ENCODE measurements at regions not wholly inside any gene's neighbourhood (a gene's known extent, or its start where the extent isn't known, plus 50 kb on each side); places are given as distances from the start of the nearest gene placed in this dataset.
"Not testable (repeated sequence)": the region's sequence is repeated elsewhere in the genome, so short reads cannot be mapped to it uniquely, and the experiment has no call there.

DNA sequence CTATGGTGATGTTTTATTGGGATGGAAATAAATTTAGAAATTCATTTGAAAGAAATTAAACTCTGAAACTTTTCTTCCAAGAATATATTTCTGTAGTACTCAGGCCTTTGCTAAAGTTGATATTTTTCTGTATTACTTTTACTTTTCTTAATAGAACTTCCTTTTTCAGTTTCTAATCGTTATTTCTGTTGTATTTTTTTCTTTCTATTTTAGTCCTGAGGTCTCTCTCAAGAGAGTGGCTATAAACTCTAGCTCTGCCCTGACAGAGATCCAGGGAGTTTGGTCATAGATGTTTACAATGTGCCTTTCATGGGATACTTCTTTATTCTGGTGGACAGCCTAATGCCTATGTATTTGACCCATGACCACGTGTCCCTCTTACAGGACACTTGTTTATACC is 51.0 kb downstream of the OR2B6 start:
- DNase-seq: no peak

DNA sequence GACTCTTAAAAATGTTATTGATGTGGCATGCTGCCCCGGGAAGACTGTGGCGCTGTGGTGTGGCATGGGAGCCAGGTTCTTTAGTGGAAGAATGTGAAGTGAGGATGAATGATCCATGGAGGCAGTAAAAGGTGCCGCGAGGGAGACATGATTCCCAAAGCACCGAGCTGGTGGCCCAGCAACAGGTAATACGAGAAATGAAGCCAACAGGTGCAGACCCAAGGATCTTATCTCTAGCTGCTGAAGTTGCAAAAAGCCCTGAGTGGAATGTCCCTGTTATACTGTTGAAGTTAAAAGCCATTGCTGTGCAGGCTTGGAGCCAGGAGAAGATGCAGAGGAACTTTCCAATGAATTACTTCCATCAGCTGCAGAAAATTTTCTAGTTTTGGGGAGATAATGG is 53.5 kb downstream of the OR2B6 start:
- DNase-seq: no peak

GRCh38 chr6:28011722-28012121 is 54.7 kb downstream of the OR2B6 start:
- peak; percentile 17 for DNase-seq

GRCh38 chr6:28021011-28021410 is 59.4 kb upstream of the ZNF165 start:
- not testable (repeated sequence) for DNase-seq

- not testable (repeated sequence) for DNase-seq
These were observed 57.7 kb upstream of the ZNF165 start for GRCh38 chr6:28022707-28023106.

Data from HCEC 1CT (cell line).